H9 (cell line): ENCODE measurements at regions not wholly inside any gene's neighbourhood (a gene's known extent, or its start where the extent isn't known, plus 50 kb on each side); places are given as distances from the start of the nearest gene placed in this dataset.

ENCODE experiments used
- DNase-seq: peaks from one replicate; pipeline ENCODE4 v3.0.0-alpha.2; 2017
- H2AFZ ChIP-seq: one replicate; pipeline ENCODE4 v1.6.1; 2013; ENCODE audit warnings: mild to moderate bottlenecking, low read length, control low read depth, moderate library complexity
- H2AK5ac ChIP-seq: 2 replicates; pipeline ENCODE4 v1.6.1; 2013; ENCODE audit warnings: low read length, control low read depth, mixed read lengths; ENCODE audit not compliant: insufficient read length
- H2BK120ac ChIP-seq: one replicate; pipeline ENCODE4 v1.6.1; 2013; ENCODE audit warnings: low read depth, mild to moderate bottlenecking, low read length, control low read depth, inconsistent platforms; ENCODE audit not compliant: poor library complexity, severe bottlenecking
- H2BK12ac ChIP-seq: 2 replicates; pipeline ENCODE4 v1.6.1; 2013; ENCODE audit warnings: low read length, control low read depth, mixed read lengths, low read depth; ENCODE audit not compliant: insufficient read length
- H2BK15ac ChIP-seq: 2 replicates; pipeline ENCODE4 v1.6.1; 2013; ENCODE audit warnings: low read depth, low read length, control low read depth
- H2BK20ac ChIP-seq: one replicate; pipeline ENCODE4 v1.6.1; 2013; ENCODE audit warnings: low read depth, mild to moderate bottlenecking, low read length, control low read depth, inconsistent platforms; ENCODE audit not compliant: poor library complexity, severe bottlenecking
- H2BK5ac ChIP-seq: 2 replicates; pipeline ENCODE4 v1.6.1; 2013; ENCODE audit warnings: low read length, control low read depth, mixed read lengths; ENCODE audit not compliant: insufficient read length
- H3K14ac ChIP-seq: 2 replicates; pipeline ENCODE4 v1.6.1; 2013; ENCODE audit warnings: low read length, control low read depth; ENCODE audit not compliant: insufficient read depth
- H3K18ac ChIP-seq: 2 replicates; pipeline ENCODE4 v1.6.1; 2013; ENCODE audit warnings: low read depth, mild to moderate bottlenecking, mixed read lengths, low read length, control low read depth; ENCODE audit not compliant: insufficient read length
- H3K23ac ChIP-seq: 2 replicates; pipeline ENCODE4 v1.6.1; 2013; ENCODE audit warnings: low read length, control low read depth, mixed read lengths, low read depth; ENCODE audit not compliant: insufficient read length
- H3K23me2 ChIP-seq: 2 replicates; pipeline ENCODE4 v1.6.1; 2013; ENCODE audit warnings: low read depth, mild to moderate bottlenecking, mixed read lengths, low read length, control low read depth; ENCODE audit not compliant: insufficient read length, poor library complexity, severe bottlenecking
- H3K27ac ChIP-seq: 2 replicates; pipeline ENCODE4 v1.5.1; 2013; ENCODE audit warnings: low read length, control low read depth, mixed read lengths, low read depth; ENCODE audit not compliant: insufficient read length
- H3K27me3 ChIP-seq: 2 replicates; pipeline ENCODE4 v1.6.1; 2013; ENCODE audit warnings: low read length, control low read depth, inconsistent platforms; ENCODE audit not compliant: insufficient read depth
- H3K4ac ChIP-seq: 2 replicates; pipeline ENCODE4 v1.6.1; 2013; ENCODE audit warnings: low read depth, mild to moderate bottlenecking, control low read depth, inconsistent platforms, low read length, moderate library complexity
- H3K4me1 ChIP-seq: 2 replicates; pipeline ENCODE4 v1.6.1; 2013; ENCODE audit warnings: low read length, control low read depth, inconsistent platforms; ENCODE audit not compliant: insufficient read depth
- H3K4me2 ChIP-seq: 2 replicates; pipeline ENCODE4 v1.6.1; 2013; ENCODE audit warnings: low read length, control low read depth, mixed read lengths; ENCODE audit not compliant: insufficient read length, insufficient read depth
- H3K56ac ChIP-seq: 2 replicates; pipeline ENCODE4 v1.6.1; 2013; ENCODE audit warnings: low read depth, mild to moderate bottlenecking, mixed read lengths, low read length, control low read depth; ENCODE audit not compliant: insufficient read length
- H3K79me1 ChIP-seq: 2 replicates; pipeline ENCODE4 v1.6.1; 2013; ENCODE audit warnings: low read depth, mild to moderate bottlenecking, moderate library complexity, low read length, control low read depth, inconsistent platforms; ENCODE audit not compliant: insufficient read depth, poor library complexity, severe bottlenecking
- H3K79me2 ChIP-seq: 2 replicates; pipeline ENCODE4 v1.6.1; 2013; ENCODE audit warnings: low read length, control low read depth, inconsistent platforms; ENCODE audit not compliant: insufficient read depth
- H3K9ac ChIP-seq: 2 replicates; pipeline ENCODE4 v1.6.1; 2013; ENCODE audit warnings: low read length, control low read depth, mixed read lengths; ENCODE audit not compliant: insufficient read length; ENCODE audit errors: extremely low read depth
- H3K9me3 ChIP-seq: one replicate; pipeline ENCODE4 v1.6.1; 2013; ENCODE audit warnings: low read depth, low read length, inconsistent platforms; ENCODE audit not compliant: control insufficient read depth
- H3T11ph ChIP-seq: one replicate; pipeline ENCODE4 v1.6.1; 2013; ENCODE audit warnings: mild to moderate bottlenecking, low read length, control low read depth, inconsistent platforms
- H4K20me1 ChIP-seq: one replicate; pipeline ENCODE4 v1.6.1; 2013; ENCODE audit not compliant: control insufficient read depth, insufficient read length, insufficient read depth
- H4K5ac ChIP-seq: 2 replicates; pipeline ENCODE4 v1.6.1; 2013; ENCODE audit warnings: low read depth, mild to moderate bottlenecking, mixed read lengths, low read length, control low read depth; ENCODE audit not compliant: insufficient read length
- H4K8ac ChIP-seq: replicated peaks from 2 replicates; pipeline ENCODE4 v1.6.1; 2013; ENCODE audit warnings: low read length, control low read depth, mixed read lengths, low read depth; ENCODE audit not compliant: insufficient read length
- H4K91ac ChIP-seq: 2 replicates; pipeline ENCODE4 v1.6.1; 2013; ENCODE audit warnings: low read depth, mild to moderate bottlenecking, moderate library complexity, mixed read lengths, low read length, control low read depth; ENCODE audit not compliant: insufficient read length
- H3K27ac Mint-ChIP-seq, 3 experiments: 2 replicates in 2 of 3; 3 replicates in 1 of 3; pipeline ENCODE4 v1.8.0; 2020 to 2021; ENCODE audit warnings: mixed read lengths in 3 of 3, mild to moderate bottlenecking in 1 of 3, moderate library complexity in 1 of 3
- H3K27me3 Mint-ChIP-seq: 2 replicates; pipeline ENCODE4 v1.8.0; 2021; ENCODE audit warnings: low read depth, mild to moderate bottlenecking, moderate library complexity, mixed read lengths
- H3K36me3 Mint-ChIP-seq, 3 experiments: 2 replicates in 2 of 3; 3 replicates in 1 of 3; pipeline ENCODE4 v1.8.0; 2020 to 2021; ENCODE audit warnings: low read depth in 3 of 3, mixed read lengths in 3 of 3; ENCODE audit not compliant: insufficient read depth in 1 of 3
- H3K4me1 Mint-ChIP-seq, 2 experiments: 2 replicates each; pipeline ENCODE4 v1.8.0; 2020; ENCODE audit warnings: mixed read lengths in 2 of 2
- H3K4me3 Mint-ChIP-seq, 2 experiments: 2 replicates in 1 of 2; 3 replicates in 1 of 2; pipeline ENCODE4 v1.8.0; 2020 to 2021; ENCODE audit warnings: mild to moderate bottlenecking in 2 of 2, mixed read lengths in 2 of 2, moderate library complexity in 1 of 2
- H3K9me3 Mint-ChIP-seq, 2 experiments: 2 replicates in 1 of 2; 3 replicates in 1 of 2; pipeline ENCODE4 v1.8.0; 2020; ENCODE audit warnings: mild to moderate bottlenecking in 2 of 2, mixed read lengths in 2 of 2, moderate library complexity in 1 of 2
- CTCF ChIP-seq: fragments of 200-600 bp; sonication (generic); conservative IDR thresholded peaks from 3 replicates; pipeline ENCODE4 v1.8.0; 2021; ENCODE audit warnings: antibody characterized with exemption, mild to moderate bottlenecking
- WGBS: extraction: QIAGEN DNeasy Blood & Tissue Kit; methylation state at CpG from one replicate; pipeline ENCODE4 v1.1.7; 2013; ENCODE audit warnings: missing lambda C conversion rate, low lambda C conversion rate, mixed read lengths; ENCODE audit not compliant: insufficient read length; ENCODE audit errors: extremely low coverage; 5-methylcytosine and 5-hydroxymethylcytosine counted together

GRCh38 chr5:21143686-21144085 lies 1155.7 kb upstream of the CDH18 start:
- Histone ChIP-seq H3K23ac (no peak overlapping the region), H3K27me3 (no peaks in the 10 kb centered on the region), H4K20me1 (no peaks in the 10 kb centered on the region), H3K18ac (no peak overlapping the region), H2BK12ac (no peak overlapping the region), H2AFZ (no peak overlapping the region), H2BK15ac (no peak overlapping the region), H3T11ph (no peak overlapping the region), H3K79me2 (no peaks in the 10 kb centered on the region), H4K8ac (no peak overlapping the region), H2BK120ac (no peak overlapping the region), H3K27ac (no peak overlapping the region), H3K4ac (no peak overlapping the region), H4K91ac (no peak overlapping the region), H4K5ac (no peak overlapping the region), H3K9me3 (no peaks in the 10 kb centered on the region), H2AK5ac (no peak overlapping the region), H3K4me1 (no peaks in the 10 kb centered on the region), H3K9ac (no peak overlapping the region), H2BK20ac (no peak overlapping the region), H3K79me1 (no peaks in the 10 kb centered on the region), H2BK5ac (no peak overlapping the region), H3K4me2 (no peak overlapping the region), H3K56ac (no peak overlapping the region), H3K14ac (no peak overlapping the region), H3K23me2 (no peaks in the 10 kb centered on the region)
- no peak for DNase-seq
- Mint-ChIP-seq H3K27ac (no peak overlapping the region), H3K4me3 (no peak overlapping the region), H3K27me3 (no peaks in the 10 kb centered on the region), H3K36me3 (no peaks in the 10 kb centered on the region), H3K4me1 (no peaks in the 10 kb centered on the region), H3K9me3 (no peaks in the 10 kb centered on the region; a peak in 2 of 5 replicates)
- TF ChIP-seq CTCF: no peak
- WGBS: no CpG with 5 or more reads among the region's 4 CpGs
